Tibial nerve (tissue), 4 donors: ENCODE measurements at regions not wholly inside any gene's neighbourhood (a gene's known extent, or its start where the extent isn't known, plus 50 kb on each side); places are given as distances from the start of the nearest gene placed in this dataset.

Experiments used
- DNase-seq, 2 donors: peaks; one replicate each; pipeline ENCODE4 v3.0.0-alpha.2; 2019; ENCODE audit warnings: low spot score in 2 of 2
- H3K27ac ChIP-seq, 4 donors: fragments of 200-600 bp; sonication (generic) in 3 of 4; one replicate each; pipeline ENCODE4 v1.5.1; 2017 to 2019; ENCODE audit warnings: mild to moderate bottlenecking in 1 of 4
- H3K27me3 ChIP-seq, 2 donors: fragments of 200-600 bp; sonication (generic) in 1 of 2; one replicate each; pipeline versions ENCODE4 v1.5.1 to v1.6.0; 2017 to 2019
- H3K36me3 ChIP-seq, 3 donors: fragments of 200-600 bp; sonication (generic); one replicate each; pipeline ENCODE4 v1.5.1; 2018 to 2019
- H3K4me1 ChIP-seq, 4 donors: fragments of 200-600 bp; sonication (generic) in 3 of 4; one replicate each; pipeline ENCODE4 v1.5.1; 2017 to 2019
- H3K4me3 ChIP-seq, 4 donors: fragments of 200-600 bp; sonication (generic) in 3 of 4; one replicate each; pipeline ENCODE4 v1.5.1; 2017 to 2019; ENCODE audit warnings: mild to moderate bottlenecking in 1 of 4, moderate library complexity in 1 of 4
- H3K9me3 ChIP-seq, 4 donors: fragments of 200-600 bp; sonication (generic) in 3 of 4; one replicate each; pipeline ENCODE4 v1.5.1; 2017 to 2019
- CTCF ChIP-seq, 5 experiments: fragments of 200-600 bp in 3 of 5; fragments of 450-650 bp in 2 of 5; sonication (generic) in 3 of 5; IDR thresholded peaks; one replicate each; pipeline ENCODE4 v1.5.1; 2016 to 2019; ENCODE audit warnings: antibody characterized with exemption in 5 of 5, mild to moderate bottlenecking in 3 of 5, moderate library complexity in 2 of 5
- EP300 ChIP-seq, 2 donors: sonication (generic); formaldehyde crosslinking; IDR thresholded peaks; one replicate each; pipeline ENCODE4 v1.6.1; 2017; ENCODE audit warnings: antibody characterized with exemption in 2 of 2, mild to moderate bottlenecking in 1 of 2
- POLR2A ChIP-seq, 2 donors: fragments of 450-650 bp; IDR thresholded peaks; one replicate each; pipeline ENCODE4 v1.6.1; 2017; ENCODE audit warnings: antibody characterized with exemption in 2 of 2, mild to moderate bottlenecking in 2 of 2, moderate library complexity in 2 of 2
- WGBS, 2 donors: methylation state at CpG; one replicate each; pipeline ENCODE4 v1.1.5; 2018; 5-methylcytosine and 5-hydroxymethylcytosine counted together

GRCh38 chrX:10086676-10087075 is 70.1 kb upstream of the CLCN4 start:
- DNase-seq = no peak
- H3K27ac ChIP-seq = no peak overlapping the region
- peaks cover 0 to 9% (median 0%) of the 10 kb centered on the region in 3 donors for H3K36me3 ChIP-seq
- H3K9me3 ChIP-seq = no peaks in the 10 kb centered on the region
- H3K4me1 ChIP-seq = peaks cover 0 to 38% (median 0%) of the 10 kb centered on the region in 4 donors
- H3K4me3 ChIP-seq = no peak overlapping the region
- TF ChIP-seq POLR2A (IDR thresholded peaks at IDR 0.05) (no peak), CTCF (IDR thresholded peaks at IDR 0.05) (no peak), EP300 (IDR thresholded peaks at IDR 0.05) (no peak)
- H3K27me3 ChIP-seq = no peaks in the 10 kb centered on the region
- 24 to 66% methylated on average over 6 to 8 of the region's 8 CpGs for WGBS, 2 donors

DNA sequence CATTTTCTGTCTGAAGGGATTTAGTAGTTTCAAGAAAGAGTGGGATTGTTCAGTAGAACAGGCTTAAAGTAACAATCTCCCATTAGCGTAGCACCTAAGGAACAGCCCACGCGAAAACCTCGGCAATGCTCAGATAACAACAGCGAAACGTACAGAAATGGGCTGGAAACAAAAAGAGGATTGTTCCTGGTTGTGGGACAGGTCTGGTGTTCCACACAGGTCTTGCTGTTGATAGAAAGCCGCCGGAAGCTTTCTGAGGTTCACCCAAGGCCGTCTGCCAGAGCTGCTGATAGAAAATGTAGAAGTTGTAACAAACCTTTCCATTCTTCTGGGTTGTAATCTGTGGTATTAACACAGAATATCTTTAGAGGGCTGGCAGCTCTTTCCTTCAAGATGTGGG is 69.4 kb upstream of the CLCN4 start:
- peaks cover 0 to 33% (median 0%) of the 10 kb centered on the region in 4 donors for H3K4me1 ChIP-seq
- DNase-seq = no peak
- no peak overlapping the region for H3K27ac ChIP-seq
- TF ChIP-seq CTCF (IDR thresholded peaks at IDR 0.05) (no peak), EP300 (IDR thresholded peaks at IDR 0.05) (no peak), POLR2A (IDR thresholded peaks at IDR 0.05) (no peak)
- H3K27me3 ChIP-seq = no peaks in the 10 kb centered on the region
- H3K4me3 ChIP-seq = no peak overlapping the region
- H3K9me3 ChIP-seq = no peaks in the 10 kb centered on the region
- WGBS, 2 donors = 86 to 90% methylated on average over 9 of the region's 9 CpGs
- H3K36me3 ChIP-seq = peaks cover 0 to 16% (median 0%) of the 10 kb centered on the region in 3 donors

DNA sequence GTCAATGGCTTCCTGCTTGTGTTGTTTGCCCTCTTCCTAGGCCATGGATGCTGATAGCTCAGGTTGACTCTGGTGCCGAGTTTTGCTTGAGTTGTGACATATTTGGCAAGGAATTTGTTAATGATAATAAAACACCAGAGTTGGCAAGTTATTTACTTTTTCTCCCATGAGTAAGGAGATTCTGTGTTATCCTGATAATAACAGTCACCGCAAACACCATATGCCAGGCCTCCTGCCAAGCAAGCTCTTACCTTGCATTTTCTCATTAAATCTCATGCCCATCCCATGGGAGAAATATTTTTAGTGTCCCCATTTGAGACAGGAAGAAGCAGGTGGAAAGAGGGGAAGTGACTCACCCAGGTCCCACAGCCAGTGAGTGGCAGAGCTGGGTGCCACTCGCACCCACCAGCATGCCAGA is 67.4 kb upstream of the CLCN4 start:
- Histone ChIP-seq H3K36me3 (peaks cover 0 to 16% (median 0%) of the 10 kb centered on the region in 3 donors), H3K9me3 (no peaks in the 10 kb centered on the region), H3K27ac (no peak overlapping the region), H3K4me3 (no peak overlapping the region), H3K27me3 (no peaks in the 10 kb centered on the region), H3K4me1 (peaks cover 0 to 13% (median 0%) of the 10 kb centered on the region in 4 donors)
- WGBS, 2 donors = 86 to 88% methylated on average over 3 of the region's 3 CpGs
- no peak for DNase-seq
- no peak for TF ChIP-seq CTCF (IDR thresholded peaks at IDR 0.05)
- no peak for TF ChIP-seq EP300 (IDR thresholded peaks at IDR 0.05)
- TF ChIP-seq POLR2A (IDR thresholded peaks at IDR 0.05) = no peak

DNA sequence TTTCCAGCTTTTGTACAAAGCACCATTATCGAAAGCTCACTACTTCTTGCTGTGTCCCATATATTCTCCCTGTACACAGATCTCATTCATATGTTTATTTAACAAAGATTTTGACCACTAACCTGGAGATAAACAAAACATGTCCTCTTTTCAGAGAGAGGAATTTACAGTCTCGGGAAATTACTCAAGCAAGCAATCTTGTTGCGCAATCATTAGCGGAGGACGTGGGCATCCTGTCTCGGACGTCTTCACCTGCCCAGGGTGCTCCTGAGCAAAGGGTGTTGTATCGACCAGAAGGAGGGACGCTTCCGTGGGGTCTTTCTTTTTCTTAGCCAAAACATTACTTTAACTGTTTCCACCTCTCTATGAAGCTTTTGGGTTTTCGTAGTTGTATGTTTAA is 66.5 kb upstream of the CLCN4 start:
- Histone ChIP-seq H3K9me3 (no peaks in the 10 kb centered on the region), H3K4me3 (no peak overlapping the region), H3K4me1 (peaks cover 0 to 10% (median 0%) of the 10 kb centered on the region in 4 donors), H3K27me3 (no peaks in the 10 kb centered on the region), H3K36me3 (peaks cover 0 to 16% (median 0%) of the 10 kb centered on the region in 3 donors), H3K27ac (no peak overlapping the region)
- 83 to 85% methylated on average over 11 of the region's 11 CpGs for WGBS, 2 donors
- TF ChIP-seq POLR2A (IDR thresholded peaks at IDR 0.05) (no peak), CTCF (IDR thresholded peaks at IDR 0.05) (no peak), EP300 (IDR thresholded peaks at IDR 0.05) (no peak)
- no peak for DNase-seq

DNA sequence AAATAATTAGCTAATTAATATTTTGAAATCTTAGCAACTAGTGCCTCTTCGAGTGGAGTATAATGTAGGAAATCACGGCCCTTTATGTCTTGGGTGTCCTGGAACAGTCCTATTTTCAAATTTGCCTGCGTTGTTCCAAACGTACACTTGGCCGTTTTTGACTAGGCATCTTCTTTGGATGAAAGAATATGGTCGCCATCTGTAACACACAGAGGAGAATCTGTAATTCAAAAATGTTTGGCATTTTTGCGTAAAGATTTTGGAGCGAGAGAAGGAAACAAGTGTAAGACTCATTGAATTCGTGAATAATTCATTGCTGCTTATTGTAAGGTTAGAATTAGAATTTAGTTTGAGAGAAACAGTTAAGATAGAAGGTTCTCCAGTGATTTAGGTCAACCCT is 61.5 kb upstream of the CLCN4 start:
- Histone ChIP-seq H3K36me3 (peaks cover 0 to 16% (median 0%) of the 10 kb centered on the region in 3 donors), H3K4me3 (no peak overlapping the region), H3K9me3 (no peaks in the 10 kb centered on the region), H3K27ac (no peak overlapping the region), H3K4me1 (peaks cover 0 to 17% (median 4%) of the 10 kb centered on the region in 4 donors), H3K27me3 (no peaks in the 10 kb centered on the region)
- TF ChIP-seq POLR2A (IDR thresholded peaks at IDR 0.05) (no peak), CTCF (IDR thresholded peaks at IDR 0.05) (no peak), EP300 (IDR thresholded peaks at IDR 0.05) (no peak)
- no peak for DNase-seq
- WGBS, 2 donors = 86 to 87% methylated on average over 9 of the region's 9 CpGs
